GM19240 (cell line): ENCODE measurements at regions not wholly inside any gene's neighbourhood (a gene's known extent, or its start where the extent isn't known, plus 50 kb on each side); places are given as distances from the start of the nearest gene placed in this dataset.

ENCODE experiments used
- DNase-seq: peaks from one replicate; pipeline ENCODE4 v3.0.0; 2011; ENCODE audit warnings: low spot score; ENCODE audit not compliant: insufficient read length

DNA sequence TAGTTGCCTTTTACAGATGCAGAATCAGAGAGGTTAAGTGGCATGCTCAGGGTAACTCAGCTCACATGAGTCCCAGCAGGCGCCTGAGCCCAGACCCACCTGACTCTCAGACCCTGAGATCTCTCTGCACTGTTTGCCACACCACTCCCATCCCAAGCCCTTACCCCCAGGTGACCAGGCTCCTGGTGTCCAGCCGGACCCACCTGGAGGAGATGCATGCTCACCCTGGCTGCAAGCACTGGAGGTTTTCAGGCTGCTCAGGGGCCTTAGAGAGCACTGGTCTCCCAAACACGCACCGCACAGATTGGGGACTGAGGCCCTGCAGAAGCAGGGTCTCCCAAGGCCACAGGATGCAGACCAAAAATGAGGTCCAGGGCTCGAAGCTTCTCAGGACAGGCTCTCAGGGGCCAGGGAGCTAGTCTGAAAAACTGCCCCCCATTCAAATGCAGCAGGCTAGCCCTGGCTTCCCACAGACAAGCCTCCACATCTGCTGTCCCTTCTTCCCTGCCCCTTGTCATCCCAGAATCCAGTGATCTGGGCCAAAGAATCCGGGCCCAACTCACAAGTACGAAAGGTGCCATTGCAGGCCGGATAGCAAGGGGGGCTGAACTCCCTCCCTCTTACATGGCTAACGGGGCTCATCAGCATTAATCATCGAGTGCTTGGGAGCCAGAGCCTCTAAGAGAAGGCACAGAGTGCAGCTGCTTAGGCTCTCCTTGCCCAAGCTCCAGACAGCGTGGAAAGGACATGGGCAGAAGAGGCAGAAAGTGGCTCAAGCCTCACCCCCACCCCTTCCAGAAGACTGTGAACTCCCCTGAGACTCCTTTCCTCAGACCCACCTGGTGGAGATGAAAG is 90.2 kb upstream of the PRR20G start:
- no peak for DNase-seq

DNA sequence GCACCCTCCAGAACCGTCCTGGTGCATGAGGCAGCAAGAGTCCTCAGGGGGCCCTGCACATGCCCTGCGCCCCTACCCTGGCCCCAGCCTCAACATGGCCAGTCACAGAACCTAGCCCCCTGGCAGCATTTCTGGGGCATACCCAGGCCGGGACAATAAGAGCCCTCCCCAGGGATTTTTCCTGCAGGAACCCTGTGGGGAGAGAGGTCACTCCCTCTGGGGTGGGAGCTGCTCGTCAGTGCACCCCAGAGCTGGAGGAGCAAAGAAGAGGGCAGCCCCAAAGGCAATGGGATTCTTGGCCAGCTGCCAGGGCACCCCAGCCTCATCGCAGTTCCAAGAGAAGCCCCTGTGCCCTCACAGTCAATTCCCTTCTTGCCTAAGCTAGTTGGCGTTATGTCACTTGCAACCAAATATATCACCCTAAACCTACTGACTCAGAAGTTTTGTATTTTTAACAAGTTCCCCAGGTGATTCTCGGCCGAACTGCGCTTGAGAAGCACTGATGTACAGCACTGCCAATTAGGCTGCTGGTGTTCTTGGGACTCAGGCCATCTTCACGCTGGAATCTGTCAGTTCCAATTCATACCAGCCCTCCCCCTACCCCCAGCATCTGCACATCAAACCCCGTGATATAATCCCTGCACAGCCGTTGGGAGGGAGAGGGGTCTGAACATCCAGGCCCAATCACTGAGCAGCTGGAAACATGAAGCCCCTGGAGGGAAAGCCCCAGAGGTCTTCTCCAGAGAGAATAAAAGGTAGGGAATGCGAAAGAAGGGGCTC is 87.5 kb upstream of the PRR20G start:
- DNase-seq, result no peak

DNA sequence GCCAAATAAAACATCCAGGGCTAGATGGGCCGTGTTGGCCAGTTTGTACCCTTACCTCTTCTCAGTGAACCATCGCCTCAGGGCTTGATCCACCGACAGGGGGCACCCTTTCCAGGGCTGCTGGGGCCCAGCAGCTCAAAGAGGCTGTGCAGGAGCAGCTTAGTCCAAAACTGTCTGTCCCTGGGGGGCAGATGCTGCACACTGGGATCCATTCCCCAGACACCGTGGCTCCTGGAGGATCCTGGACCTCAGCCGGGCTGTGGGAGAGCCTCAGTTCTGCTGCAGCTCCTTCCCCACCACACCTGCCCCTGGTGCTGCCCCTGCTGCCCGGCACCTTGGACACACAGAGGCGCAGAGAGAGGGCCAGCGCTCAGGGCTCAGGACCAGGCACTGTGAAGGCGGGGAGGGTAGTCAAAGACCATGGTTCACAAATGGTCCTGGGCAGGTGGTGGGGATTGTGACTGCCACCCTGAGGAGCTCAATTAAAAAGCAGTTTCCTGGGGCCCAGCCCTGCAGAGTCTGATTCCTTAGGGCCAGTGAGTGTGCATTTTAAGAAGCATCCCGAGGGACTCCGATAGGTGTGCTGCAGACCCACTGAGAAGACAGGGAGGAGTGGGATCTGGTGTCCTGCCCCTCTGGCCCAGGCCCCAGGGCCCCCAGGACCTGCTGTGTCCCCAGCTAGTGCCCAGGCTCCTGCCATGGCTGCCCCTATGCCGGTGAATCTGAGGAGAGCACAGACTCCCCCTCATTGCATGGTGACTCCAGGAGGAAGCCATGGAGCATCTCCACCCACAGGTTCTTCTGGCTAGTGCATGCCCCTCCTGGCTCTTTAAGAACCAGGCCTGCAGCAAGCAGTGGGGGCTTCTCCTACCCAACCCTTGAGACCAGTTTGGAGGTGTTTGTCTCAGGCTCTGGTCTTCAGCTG is 86.5 kb upstream of the PRR20G start:
- no peak for DNase-seq

GRCh38 chr3:127373441-127374085 is 85.7 kb upstream of the PRR20G start:
- no peak for DNase-seq

DNA sequence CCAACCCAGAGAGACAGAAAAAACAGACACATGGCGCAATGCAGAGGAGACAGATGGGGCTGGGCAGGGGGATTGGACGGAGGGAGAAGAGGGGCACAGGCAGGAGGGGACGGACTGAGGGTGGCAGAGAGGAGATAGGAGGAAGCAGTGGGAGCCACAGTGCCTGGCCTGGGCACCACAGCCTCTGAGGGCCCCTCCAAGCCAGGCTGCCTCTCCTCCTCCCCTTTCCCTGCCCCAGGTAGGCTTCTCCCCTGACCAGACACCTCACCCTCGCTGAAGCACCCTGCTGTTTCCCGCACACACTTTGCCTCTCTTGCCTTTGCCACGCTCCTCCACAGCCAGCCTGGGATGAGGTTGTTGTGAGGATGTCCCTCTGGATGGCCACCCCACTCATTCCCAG is 84.0 kb upstream of the PRR20G start:
- DNase-seq, result no peak

DNA sequence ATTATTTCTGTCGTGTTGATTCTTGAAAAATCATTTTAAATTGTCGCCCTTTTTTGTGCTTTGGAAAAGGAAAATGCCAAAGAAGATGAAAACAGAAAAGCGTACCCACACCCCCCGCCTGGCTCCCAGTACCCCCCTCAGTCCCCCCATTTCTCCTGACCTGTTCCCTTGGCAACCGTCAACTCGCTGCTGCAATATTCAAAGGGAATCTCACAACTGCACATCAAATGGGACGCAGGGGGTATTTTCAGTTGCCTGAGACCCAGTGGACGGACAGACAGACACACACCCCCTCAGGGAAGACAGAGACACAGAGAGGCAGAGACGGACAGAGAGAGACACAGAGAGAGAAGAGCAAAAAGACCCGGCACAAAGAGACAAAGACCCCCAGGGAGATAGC is 83.5 kb upstream of the PRR20G start:
- no peak for DNase-seq

- DNase-seq, result no peak
Measured at GRCh38 chr3:127370906-127371305, 83.1 kb upstream of the PRR20G start.

DNA sequence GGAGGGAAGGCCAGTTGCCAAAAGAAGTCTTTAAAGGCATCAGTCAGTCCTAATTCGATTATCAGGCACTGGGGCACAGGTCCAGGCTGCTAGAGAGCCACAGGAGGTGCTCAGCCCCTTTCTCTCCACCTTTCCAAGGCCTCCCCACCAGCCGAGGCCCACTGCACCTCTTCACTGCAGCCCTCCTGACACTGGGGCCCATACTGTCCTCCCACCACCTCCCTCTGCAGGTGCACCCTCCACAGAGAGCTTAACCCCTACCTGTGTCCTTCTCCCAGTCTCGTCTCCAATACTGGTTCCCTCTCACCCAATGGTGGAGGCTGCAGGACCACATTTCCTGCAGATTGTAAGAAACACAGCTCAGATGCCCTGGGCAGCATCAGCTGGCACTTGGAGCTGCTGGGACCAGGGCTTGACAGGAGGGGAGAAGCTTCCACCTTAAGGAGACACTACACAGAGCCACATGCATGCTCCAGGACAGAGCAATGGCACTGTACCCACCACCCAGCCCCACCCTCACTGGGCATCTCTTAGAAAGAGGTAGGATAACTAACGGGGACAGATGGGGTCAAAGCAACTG is 81.6 kb upstream of the PRR20G start:
- no peak for DNase-seq

- no peak for DNase-seq
Measured at GRCh38 chr3:127368186-127369032, 80.6 kb upstream of the PRR20G start.

- DNase-seq, result no peak
Measured at GRCh38 chr3:127367593-127367992, 79.7 kb upstream of the PRR20G start.

GRCh38 chr3:127366383-127366782 is 78.5 kb upstream of the PRR20G start:
- no peak for DNase-seq

DNA sequence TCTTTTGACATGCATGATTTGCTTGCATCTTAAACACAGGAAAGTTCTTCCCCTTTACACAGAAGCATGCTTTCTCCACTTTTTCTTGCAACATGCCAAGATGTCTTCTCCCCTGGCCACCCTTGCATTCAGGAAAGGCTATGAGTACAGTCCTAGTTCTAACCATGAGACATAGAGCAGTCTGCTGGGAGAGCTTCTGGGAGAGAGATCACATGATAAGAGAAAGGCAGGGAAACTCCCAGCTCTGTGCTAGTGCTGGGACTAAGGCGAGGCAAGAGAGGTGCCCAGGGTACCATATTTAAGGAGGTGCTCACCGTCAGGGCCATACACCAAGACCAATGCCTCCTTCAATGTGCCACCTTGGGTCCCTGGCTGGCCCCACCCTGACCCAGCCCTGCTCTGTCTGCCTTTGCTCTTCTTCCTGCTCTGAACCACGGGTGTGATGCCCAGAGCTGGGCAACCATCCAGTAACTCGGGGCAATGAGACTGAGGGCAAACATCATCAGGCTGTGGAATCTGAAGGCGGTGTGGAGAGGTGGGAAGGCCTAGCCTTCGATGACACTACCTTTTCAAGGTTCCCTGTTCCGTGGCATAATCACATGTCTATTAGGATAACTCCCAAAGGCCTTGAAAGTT is 77.4 kb upstream of the PRR20G start:
- no peak for DNase-seq

DNA sequence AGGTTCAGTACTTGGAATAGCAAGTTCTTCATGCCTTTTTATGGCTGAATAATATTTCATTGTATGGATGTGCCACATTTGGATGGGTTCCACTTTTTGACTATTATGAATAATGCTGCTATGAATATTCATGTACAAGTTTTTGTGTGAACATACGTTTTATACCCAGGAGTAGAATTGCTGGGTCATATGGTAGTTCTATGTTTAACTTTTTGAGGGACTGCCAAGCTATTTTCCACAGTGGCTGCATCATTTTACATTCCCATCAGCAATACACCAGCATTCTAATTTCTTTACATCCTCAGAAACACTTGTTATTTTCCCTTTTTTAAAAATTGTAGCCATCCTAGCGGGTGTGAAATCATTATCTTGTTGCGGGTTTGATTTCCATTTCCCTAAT is 76.0 kb upstream of the PRR20G start:
- DNase-seq, result no peak

DNA sequence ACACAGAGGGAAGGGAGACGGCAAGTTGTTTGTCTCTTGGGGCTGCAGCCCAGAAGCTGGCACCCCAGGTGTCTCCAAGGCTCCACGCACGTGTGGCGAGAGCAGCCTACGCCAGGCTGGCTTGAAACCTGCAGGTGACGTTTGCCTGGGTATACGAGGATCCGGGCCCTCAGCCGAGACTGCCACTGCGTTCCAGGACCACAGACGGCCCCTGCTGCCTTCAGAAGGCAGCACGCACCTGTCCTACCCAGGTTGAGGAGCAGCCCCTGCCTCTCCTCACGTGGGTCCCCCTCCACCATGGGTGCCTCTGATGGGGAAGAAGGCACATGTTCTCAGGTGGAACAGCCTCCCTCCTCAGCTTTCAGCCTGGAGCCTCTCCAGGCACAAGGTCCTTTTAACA is 75.3 kb upstream of the PRR20G start:
- DNase-seq, result no peak

DNA sequence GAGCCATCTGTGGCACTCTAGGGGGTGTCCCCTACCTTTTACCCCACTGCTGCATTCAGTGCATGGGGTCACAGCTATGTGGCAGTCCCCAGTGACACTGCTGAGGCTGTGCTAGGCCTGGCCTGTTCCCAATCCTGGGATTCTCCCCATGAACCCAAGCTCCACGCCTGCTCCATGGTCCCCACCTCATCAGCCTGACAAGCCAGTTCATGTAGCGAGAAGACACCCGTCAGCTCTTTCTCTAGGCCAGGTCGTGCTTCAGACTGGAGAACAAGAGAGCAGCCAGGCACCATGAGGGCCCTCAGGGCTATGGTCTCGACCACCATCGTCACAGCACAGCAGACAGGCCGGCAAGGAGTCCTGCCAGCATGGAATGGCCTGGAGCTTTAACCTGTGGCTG is 72.8 kb upstream of the PRR20G start:
- no peak for DNase-seq

DNA sequence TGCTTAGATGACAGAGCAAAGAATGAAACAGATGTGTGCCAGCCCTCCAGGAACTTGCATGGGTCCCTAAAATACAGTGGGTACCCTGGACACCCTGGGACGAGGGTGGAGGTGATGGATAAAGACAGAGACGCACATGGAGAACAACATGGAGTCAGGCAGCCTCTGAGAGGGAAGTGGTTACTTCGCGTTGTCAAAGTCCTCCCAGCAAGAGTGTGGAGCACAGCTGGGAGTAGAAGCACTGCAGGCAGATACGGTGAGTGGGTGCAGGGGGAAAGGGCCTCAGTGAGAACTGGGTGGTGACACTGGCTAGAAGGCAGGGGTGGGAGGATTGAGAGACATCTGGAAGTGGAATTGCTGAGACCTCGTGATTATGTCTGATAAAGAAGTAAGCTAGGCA is 70.8 kb upstream of the PRR20G start:
- no peak for DNase-seq

- no peak for DNase-seq
Measured at GRCh38 chr3:127356381-127356780, 68.5 kb upstream of the PRR20G start.

DNA sequence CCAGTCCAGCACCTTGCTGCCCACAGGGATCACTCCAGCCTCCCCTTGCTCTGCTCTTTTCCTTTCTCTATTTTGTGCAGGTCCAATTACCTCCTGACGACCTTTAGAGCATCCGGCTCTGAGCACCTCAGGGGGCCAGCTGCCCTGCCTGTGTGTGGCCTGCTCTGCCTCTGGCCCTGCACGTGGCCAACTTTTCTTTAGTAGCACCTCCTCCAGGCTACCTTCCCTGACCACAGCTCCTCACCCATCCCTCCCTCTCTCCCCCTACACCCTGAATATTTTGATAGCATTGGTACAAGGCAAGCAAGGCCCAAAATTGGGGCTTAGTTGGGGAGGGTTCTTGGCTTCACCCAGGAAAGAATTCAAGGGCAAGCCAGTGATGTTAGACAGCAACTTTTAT is 66.9 kb upstream of the PRR20G start:
- DNase-seq, result no peak

- no peak for DNase-seq
Measured at GRCh38 chr3:127352612-127353011, 64.8 kb upstream of the PRR20G start.
